GM19025 (cell line): ENCODE measurements at regions not wholly inside any gene's neighbourhood (a gene's known extent, or its start where the extent isn't known, plus 50 kb on each side); places are given as distances from the start of the nearest gene placed in this dataset.
"Not testable (repeated sequence)": the region's sequence is repeated elsewhere in the genome, so short reads cannot be mapped to it uniquely, and the experiment has no call there.

ENCODE experiments used
- ATAC-seq: cut with Tn5 transposase; IDR thresholded peaks from one replicate; pipeline ENCODE4 v1.9.1; 2021; ENCODE audit warnings: mild to moderate bottlenecking, low read depth, moderate library complexity; ENCODE audit not compliant: unreplicated experiment

DNA sequence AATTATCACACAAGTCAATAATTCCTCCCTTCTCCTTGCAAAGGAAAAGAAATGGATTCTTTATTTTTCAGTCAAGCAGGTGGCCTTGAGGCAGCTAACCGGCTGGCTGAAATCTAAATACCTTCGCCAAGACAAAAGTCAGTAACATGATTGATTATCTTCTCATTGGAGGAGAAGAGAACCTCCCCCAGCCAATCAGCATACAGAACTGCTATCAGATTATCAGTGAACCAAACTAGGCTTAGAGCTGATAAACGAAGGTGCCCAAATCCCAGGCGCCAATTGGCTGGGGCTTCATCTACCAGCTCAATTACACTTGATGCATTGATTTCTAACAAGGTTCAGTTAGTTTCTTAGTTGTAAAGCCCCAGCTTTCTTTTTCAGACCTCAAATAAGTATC, 152.4 kb upstream of the NOCT start:
- no peak for ATAC-seq

DNA sequence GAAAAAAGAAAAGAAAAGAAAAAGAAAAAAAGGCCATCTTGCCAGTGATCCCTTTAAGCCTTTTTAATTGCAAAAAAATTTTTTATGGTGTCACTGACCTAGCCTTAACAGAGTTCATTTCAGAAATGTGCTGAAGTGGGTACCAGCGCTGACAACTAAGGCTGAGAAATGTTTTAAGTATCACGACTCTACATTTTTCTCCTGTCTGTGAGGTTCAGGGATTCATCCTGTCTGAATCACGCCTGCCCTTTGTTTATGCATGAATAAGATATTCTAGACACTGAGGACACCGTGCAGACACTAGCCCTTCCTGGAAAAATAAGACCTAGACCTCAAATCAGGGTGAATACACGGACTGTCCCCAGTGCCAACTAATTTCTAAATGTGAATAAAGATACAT, 154.4 kb upstream of the NOCT start:
- ATAC-seq: no peak

DNA sequence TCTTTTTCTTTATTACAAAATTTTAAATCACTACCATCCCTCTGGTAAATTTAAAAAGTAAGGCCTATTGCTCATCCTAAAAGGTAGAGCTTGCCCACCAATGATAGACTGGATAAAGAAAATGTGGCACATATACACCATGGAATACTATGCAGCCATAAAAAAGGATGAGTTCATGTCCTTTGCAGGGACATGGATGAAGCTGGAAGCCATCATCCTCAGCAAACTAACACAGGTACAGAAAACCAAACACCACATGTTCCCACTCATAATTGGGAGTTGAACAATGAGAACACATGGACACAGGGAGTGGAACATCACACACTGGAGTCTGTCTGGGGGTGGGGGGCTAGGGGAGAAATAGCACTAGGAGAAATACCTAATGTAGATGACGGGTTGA, 155.2 kb upstream of the NOCT start:
- ATAC-seq: not testable (repeated sequence)

DNA sequence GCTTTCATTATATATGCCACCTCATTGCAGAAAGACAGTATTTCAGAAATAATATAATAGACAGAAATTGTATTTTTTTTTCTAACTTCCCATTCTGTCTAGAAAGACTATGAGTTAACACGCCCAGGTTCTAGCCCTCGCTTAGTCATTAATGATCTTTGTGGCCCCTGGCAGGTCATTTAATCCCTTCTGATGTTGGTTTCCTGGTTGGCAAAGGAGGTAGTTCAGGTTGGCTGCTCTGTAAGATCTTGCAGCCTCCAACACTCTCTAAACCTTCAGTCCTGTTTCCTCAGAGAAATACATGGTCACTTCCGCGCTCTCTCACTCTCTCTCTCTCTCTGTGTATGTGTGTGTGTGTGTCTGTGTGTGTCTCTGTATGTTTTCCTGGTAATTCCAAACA, 156.3 kb upstream of the NOCT start:
- no peak for ATAC-seq

DNA sequence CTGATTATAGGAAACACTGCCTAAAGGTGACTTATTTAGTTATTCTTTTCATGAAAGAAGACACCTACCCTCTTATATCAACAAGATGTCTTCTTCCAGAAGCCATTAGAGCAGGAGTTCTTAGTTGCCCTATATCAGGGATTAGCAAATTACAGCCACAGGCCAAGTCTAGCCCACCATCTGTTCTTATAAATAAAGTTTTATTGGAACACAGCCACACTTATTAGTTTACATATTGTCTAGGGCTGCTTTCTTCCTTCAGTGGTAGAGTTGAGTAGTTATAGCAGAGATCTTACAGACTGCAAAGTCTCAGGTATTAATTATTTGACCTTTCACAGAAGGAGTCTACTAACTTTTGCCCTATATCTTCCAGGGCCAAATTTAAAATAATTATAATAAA, 157.2 kb upstream of the NOCT start:
- no peak for ATAC-seq

DNA sequence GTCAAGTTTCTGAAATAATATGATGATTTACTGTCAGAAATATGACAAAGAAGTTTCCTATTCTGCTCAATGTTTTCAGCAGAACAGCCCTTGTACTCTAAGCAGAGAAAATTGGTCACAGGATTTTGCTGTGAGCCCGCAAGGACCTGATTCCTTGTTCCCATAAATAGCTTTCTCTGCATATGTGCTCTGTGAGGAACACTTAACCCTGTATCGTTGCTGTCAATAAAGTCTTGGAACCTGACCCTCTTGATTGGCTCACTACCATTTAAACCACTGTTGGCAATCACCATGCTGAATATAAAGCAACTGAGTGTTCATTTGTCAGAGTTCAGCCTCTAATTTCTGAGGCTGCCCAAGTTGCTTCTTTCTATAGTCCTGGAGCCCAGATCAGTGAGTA, 158.2 kb upstream of the NOCT start:
- no peak for ATAC-seq

DNA sequence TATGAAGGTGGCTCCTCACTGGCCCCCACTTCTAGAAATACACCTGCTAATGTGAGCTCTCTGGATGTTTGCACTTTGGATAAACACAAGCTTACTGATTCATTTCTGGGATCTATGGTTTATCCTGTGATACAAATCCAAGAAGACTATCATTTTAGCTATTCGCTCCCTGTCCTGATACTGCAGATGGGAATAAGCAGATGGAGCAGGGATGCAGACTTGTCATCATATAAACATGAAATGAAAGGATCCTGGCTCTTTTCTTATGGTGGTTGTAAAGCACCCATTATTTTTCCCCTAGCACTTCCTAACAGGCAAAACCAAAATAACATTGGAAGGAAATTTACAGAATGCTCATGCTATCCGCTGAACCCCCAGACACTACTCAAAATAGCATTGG, 162.9 kb upstream of the NOCT start:
- ATAC-seq: no peak

DNA sequence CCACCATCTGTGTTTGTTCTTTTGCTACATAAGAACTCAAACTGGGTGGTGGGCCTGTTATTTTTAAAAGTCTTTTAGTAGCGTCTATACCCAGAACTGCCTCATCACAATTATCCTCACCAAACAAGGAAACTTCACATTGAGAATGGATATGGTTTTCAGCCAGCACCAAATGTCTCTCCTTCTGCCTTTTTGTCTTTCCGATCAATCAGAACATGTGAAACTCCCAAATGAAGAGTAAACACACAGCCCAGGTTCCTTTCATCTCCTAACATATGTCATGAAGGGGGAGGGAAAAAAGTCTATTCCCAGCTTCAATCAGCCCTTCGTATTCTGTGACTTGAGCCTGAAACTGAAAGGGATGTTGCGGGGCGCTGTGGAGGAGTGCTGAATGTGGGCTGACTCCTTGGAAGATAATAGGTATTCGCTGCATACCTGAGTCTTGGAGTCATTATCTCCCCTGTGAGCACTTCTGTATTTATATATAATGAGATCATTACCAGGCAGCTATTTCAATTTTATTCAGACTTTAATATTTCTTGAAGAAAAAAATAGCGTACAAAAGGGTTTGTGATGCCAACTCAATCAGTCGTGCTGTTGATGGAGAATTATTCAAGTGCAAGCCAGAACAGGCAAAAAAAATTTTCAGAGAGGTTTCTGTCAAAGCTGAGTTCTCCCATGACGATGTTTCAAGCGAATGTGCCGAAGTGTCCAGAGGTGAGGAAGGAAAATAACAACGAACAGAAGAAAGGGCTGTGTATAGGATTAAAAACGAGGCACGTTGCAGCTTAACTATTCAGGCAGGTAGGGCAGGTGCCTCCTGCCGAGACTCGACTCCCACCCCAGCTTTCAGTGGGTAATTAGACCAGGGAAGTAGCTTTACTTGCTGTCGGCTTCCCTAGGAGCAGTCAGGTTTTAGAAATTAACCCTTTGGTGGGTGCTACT, 163.9 kb upstream of the NOCT start:
- ATAC-seq: no peak

DNA sequence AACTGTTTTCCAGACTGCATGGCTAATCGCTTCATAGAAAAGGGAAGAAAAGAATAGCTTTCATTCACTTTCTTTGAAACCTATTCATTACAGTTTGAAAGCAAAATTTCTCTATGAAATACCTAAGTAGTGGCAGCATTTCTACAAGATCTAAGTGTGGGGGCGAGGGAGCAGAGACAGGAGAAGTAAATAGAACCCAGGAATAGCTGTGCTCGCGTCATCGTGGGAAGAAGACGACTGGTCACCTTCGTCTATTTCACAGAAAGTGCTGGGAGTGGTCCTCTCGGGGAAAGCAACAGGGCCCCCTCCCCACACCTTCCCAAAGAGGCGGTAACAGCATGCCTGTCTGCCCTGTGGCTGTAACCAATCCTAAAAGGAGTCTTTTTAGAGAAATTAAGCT, 169.9 kb upstream of the NOCT start:
- no peak for ATAC-seq

DNA sequence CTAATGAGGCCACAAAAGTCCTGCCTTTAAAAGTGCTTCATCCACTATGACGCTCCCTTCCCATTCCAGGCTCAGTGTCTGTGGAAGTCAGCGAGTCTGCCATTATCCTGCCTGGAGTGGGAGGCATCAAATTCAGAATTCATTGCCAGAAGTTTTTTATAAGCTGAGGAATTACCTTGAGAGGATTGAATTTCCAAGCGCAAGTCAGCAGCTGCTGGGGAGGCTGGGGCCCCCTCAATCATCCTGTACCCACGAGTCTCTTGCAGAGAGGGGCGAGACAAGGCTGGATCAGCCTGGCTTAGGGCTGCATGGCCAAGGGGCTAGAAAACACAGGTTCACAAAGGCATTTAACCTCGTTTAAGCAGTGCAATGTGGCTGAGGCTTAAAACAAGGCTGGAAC, 170.5 kb upstream of the NOCT start:
- ATAC-seq: no peak

DNA sequence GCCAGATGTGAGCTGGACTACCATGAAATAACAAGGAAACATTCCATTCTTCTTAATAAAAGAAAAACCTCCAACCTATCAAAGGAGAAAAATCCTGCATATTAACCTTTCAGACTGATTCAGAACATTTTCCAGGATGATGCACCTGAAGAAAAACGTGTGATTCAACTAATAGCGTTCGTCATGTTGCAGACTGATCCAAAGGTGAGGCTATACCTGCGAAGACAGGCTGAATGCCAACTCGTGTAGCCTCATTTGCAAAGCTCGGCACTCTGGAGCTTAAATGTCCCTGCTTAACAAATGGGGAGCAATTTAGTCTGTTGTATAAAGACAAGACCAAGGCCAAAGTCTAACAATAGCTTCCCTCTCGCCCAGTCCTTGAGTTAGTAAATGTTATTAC, 172.0 kb upstream of the NOCT start:
- no peak for ATAC-seq

DNA sequence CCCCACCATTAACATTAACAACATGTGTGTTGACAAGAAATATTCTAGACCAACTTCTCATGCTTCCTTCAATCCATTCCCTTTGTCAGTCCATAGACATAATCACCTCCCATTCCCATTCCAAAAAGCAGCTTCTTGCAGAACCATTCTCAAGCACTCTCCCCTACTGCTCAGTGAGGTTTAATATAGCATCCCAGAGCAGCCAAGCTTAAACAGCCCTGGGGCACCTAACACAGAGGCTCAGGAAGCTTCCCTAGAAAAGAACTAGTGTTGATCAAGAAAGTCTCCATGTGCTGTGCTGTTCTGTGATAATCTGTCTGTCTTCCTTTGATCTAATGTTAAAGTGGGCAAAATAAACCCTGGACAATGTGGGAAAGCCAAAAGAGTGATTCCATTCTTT, 174.2 kb upstream of the NOCT start:
- ATAC-seq: no peak

DNA sequence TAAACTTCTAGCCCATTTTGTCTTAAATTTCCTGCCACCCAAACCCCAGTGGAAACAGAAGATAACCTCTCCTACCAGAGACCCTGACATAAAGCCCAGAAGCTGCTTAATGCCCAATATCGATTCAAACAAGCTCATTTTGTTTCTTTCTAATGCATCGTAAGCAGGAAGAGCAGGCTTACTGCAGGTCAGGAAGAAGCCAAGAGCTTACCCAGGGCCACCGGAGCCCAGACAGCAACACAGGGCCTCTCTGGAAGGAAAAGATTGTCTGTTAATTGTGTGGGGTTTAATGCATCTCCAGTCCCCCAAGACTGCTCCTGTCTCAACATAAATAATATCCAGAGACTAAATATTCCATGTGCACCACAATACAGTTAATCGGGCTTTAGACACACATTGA, 177.3 kb upstream of the NOCT start:
- ATAC-seq: no peak

DNA sequence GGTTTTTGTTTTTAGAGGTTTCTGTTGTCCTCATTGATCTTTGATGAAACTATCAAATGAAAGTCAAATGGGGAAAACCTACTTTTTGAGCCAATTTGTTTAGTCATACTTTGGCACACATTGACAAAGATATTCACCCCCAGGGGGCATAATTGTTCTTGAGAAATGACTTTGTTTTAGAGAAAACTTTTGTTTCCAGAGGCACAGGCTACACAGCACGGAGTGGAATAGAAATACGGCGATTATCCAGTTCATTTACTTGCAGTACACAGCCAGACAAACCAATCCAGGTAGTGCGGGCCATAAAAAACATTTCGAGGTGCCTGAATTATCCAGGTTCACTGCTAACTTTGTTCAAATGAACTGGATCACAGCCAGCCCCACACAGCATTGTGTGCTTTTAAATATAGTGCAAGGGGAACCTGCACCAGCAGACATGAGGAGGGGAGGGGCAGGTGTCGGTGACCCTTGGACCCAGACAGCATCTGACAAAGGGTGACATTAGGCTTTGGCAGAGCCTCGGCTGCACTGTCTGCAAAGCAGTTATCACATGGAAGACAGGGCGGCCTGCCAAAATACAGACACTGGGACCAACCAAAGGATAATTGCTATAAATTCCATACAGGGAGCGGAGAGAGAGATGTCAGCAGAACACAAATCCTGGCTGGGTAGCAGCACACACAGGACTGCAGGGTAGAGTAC, 179.6 kb upstream of the NOCT start:
- peak; percentile 33 for ATAC-seq

DNA sequence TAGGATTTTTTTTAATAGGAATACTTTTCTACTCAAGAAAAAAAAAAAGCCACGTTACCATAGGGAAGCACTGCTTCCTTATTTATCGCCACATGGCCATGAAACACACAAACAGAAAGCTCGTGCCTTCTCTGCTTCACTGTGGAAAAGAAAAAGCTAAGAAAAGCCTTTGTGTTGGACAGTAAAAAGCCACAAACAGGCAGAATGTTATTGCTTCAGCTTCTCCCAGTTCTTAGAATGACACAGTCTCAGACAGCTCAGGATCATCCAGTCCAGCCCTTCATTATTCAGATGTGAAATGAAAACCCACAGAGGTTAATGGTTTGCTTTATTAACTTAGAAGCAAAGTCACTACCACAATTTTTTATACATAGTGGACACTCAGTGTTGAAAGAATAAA, 181.6 kb upstream of the NOCT start:
- peak; percentile 48 for ATAC-seq

DNA sequence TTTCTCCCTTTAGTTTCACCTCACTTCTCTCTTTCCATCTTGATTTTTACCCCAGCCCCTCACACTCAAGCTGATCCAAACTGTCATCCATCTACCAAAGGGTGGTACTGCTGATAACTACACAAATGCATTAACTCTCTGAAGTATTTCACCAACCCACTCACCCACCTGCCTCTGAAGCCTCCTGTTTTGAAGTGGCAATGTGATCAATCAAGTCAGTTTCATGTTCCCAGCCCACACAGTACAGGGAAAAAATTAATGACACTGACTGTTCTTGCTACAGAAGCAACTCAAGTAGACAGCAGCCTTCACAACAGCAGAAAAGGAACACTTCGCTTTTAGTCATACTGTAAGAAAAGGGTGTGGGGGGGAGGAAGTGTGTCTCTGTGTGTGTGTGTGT, 183.0 kb upstream of the NOCT start:
- ATAC-seq: no peak

DNA sequence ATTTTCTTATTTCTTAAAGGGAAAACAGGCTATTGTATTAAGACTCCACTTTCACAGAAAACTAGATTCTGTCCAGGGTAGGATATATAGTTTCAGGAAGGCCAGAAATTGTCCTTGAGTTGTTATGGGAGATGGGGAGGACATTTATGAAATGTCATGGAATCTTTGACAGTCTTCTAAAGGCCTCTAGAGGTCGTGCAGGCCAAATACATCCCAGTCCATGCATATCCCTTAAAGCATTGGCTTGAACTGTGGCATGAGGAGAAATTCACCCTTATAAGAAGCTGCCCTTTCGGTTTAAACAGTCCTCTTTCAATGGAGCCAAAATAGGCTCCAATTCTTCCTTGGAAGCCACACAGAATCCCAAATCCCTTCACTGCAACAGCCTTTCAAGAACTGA, 183.6 kb upstream of the NOCT start:
- ATAC-seq: no peak

DNA sequence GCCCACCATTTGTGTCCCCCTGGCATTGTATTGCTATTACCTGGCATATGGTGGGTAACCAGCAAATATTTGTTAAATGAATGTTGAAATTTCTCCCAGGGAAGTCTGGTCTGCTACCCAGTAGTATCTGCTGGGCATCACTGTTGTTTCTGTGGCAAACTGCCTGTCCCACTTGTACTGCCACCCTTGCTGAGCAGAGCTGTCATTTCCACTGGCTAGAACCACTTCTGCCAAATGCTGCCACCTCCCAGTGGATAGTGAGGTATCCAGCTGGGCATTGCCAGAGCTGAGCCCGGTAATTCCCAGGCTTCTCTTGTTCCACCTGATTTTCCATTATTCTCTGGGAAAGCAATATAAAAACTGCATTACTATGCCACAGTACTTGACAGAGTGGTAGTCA, 186.7 kb upstream of the NOCT start:
- ATAC-seq: no peak

DNA sequence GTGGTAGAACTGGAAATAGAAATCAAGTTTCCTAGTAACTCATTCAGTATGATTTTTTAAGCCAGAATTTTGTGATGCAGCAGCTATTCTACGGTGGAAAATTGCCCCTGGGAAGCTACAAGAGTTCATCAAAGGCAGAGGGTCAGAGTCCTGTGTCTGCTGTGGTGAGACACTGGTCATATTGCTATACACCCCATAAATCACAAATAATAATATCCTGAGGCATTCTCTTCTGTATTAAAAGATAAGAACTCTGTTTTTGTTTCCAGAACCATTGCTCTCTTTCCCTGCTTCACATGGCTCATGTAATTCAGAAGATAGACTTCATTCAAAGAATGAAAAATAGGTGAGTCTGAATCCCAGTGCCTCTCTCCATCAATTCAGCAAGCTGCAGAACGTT, 188.8 kb upstream of the NOCT start:
- ATAC-seq: no peak

DNA sequence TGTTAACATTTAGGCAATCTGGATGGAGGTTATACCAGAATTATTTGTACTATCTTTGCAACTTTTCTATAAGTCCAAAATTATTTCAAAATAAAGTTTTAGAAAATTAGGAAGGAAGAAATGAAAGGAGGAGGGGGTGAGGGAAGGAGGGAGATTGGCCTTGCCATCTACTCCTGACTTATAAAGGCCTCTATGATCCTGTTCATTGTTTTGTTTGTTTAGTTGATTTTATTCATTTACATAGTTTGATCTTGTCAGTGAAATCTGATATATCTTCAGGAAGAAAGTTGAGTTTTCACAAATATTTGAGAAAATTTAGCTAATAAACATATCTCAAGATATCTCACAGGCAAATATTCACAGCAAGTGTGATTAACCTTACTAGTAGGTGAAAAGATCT, 189.3 kb upstream of the NOCT start:
- ATAC-seq: no peak

DNA sequence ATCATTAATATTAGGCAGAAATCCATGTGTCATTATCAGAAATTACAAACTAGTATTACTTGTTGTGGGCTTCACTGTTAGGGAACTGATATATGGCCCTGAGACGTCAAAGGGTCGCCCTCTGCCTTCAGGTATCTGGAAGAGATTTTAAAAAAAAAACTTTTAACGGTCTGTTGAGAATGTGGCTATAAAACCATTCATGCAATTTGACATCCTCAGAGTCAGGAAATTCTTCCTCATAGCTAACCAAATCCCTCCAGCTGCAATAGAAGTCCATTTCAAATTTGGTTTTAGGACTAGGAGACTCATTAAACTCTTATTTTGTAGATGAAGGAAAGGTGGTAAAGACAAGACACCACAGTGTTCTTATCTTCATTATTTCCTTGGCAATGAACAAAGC, 194.2 kb upstream of the NOCT start:
- no peak for ATAC-seq

DNA sequence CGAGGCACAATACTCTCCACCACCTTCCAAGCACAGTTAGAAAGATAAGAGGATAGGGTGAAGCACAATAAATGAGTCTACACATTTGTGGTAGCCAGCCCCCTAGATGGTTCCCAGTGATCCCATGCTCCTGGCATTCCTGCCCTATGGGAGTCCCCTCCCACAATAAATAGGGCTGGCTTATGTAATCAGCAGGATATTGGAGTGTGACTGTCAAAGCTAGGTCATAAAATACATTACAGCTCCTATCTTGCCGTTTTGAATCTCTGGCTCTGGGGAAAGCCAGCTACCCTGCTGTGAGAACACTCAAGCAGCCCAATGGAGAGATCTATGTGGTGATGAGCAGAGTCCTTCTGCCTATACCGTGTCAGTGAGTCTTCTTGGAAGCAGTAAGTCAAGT, 198.7 kb upstream of the NOCT start:
- no peak for ATAC-seq
